MV-4-11 (cell line): ENCODE measurements at regions not wholly inside any gene's neighbourhood (a gene's known extent, or its start where the extent isn't known, plus 50 kb on each side); places are given as distances from the start of the nearest gene placed in this dataset.

Source experiments
- DNase-seq: peaks from one replicate; lab custom pipeline; 2025; lab: John Stamatoyannopoulos, UW

DNA sequence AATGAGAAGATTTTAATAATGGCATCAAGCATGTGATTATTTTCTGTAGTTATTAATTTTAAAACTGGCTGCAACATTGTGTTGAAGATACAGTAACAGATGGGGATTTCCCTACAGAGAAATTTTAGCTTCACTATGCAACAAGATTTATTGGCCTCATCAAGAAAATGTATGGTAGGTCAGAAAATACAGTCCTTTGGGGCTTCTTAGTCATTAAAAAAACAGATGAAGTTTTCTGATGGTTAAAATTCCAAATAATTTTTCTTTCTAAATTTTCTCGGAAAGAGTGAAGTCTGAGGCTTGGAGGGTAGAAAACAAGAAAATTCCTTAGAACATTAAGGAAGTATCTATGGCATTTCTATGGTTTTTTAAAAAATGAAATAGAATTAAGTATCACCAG is 1790.8 kb upstream of the PCDH20 start:
- DNase-seq = no peak

DNA sequence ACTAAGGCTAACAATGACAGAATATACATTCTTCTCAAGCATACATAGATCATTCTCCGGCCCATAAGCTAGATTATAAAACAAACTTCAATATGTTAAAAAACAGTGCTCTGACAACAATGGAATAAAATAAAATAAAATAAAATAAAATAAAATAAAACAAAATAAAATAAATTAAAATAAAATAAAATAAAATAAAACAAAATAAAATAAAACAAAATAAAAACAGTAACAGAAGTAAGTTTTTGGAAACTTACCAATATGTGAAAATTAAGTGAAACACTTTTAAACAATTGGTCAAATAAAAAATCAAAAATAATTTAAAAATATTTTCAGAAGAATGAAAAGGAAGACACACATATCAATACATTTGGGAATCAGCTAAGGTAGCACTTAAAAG is 1785.8 kb upstream of the PCDH20 start:
- no peak for DNase-seq

GRCh38 chr13:63199508-63199907 is 1783.9 kb upstream of the PCDH20 start:
- DNase-seq = no peak

GRCh38 chr13:63198071-63198470 is 1782.4 kb upstream of the PCDH20 start:
- DNase-seq = no peak

- DNase-seq = no peak
Measured at GRCh38 chr13:63195726-63196125, 1780.1 kb upstream of the PCDH20 start.

DNA sequence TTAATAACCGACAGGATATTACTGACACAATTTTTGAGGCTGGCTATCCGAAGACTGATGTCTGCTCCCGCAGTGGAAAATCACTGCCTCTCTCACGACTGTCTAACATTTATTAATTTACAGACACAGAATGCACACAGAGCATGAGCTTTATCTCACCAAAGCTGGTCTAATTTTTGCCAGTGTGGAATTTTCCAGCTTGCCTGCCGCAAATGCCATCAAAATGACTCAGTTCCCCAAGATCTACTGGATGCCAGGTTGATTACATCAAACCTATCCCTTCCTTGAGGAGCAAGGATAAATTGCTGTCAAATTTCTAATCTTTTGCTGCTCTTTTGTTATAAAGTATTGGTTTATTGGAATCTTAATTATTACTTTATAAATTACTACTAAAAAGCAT is 1775.1 kb upstream of the PCDH20 start:
- DNase-seq = no peak

GRCh38 chr13:63190219-63190618 is 1774.6 kb upstream of the PCDH20 start:
- DNase-seq = no peak

DNA sequence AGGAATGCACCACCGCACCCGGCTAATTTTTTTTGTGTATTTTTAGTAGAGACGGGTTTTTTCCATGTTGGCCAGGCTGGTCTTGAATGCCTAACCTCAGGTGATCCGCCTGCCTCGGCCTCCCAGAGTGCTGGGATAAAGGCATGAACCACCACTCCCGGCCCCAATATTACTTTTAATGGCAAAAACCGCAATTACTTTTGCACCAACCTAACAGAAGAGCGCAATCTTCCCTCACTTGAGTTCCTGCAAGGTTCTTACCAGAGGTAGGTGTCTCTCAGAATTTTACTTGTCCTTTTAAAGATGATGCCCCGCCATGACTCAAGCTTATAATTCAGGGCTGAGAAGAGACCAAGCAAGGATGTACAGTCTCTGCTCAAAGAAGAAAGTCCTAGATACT is 1774.1 kb upstream of the PCDH20 start:
- no peak for DNase-seq

GRCh38 chr13:63184693-63185092 is 1769.0 kb upstream of the PCDH20 start:
- DNase-seq = no peak

DNA sequence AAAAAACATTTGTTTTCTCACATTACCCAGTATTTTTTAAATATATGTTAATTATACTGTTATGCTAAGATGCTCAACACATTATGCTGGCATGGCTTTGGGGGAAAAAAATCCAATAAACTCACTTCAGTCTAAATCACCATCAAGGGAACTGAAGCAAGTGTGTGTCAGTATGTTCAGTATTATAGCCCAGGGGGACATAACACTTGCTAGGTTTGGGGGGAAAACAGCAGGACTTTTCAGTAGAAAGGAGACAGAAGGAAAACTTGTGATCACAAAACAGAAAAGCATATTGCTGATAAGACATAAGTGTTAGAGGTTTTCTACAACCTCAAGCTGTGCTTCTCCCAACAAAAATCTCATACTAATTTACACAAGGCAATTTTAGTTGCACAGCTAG is 1759.9 kb upstream of the PCDH20 start:
- no peak for DNase-seq

DNA sequence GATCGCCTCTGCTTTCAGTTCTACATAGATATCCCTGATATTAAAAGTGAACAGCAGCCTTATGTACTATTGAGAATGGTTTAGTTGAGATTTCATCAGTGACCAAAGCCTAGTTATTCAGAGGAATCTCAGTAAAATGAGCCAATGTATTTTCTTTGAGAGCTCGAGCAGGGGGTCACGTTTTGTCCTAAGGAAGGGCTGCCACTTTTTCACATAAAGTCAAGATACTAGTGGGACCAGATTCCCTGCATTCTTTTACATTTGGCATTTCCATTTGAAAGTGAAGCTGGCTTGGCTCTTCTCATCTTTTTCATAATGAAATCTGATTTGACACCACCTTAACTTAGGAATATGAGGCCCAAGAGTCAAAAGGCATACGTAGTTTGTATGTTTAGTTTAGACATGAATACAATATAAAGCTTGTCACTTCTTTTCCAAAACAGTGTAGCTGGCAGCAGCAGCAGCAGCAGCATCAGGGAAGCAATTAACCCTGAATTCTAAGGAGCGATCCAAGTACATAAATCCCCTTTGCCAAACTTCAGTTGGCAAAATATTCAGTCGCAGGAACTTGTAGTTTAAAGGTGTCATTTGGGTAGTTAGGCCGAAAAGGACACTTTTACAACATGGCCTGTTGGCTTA is 1752.2 kb upstream of the PCDH20 start:
- no peak for DNase-seq

- DNase-seq = no peak
Measured at GRCh38 chr13:63166345-63166744, 1750.7 kb upstream of the PCDH20 start.

DNA sequence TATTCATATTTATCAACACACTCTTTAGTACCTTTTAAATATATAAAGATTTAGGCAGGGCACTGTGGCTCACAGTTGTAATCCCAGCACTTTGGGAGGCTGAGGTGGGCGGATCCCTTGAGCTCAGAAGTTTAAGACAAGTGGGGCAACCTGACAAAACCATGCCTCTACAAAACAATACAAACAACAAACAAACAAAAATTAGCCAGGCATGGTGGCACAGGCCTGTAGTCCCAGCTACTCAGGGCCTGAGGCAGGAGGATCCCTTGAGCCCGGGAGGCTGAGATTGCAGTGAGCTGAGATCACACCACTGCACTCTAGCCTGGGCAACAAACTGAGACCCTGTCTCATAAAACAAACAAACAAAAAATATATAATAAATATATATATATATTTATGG is 1748.3 kb upstream of the PCDH20 start:
- no peak for DNase-seq

DNA sequence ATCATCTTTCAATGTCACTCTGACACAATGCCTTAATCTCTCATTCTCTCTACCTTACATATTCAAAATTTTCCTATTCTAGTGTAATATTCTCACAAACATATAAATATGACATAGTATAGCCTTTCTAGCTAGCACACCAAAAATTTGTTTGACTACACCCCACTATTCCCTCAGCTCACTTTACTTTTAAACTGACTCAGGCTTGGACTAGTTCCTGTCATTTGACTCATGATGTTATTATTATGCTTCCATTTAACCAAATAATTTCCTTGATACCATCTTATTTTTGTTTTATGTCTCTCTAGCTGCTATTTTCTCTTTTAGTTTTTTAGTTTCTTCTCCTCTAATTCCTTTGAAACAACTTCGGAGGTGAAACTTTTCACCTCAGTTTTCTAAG is 1745.6 kb upstream of the PCDH20 start:
- no peak for DNase-seq

- DNase-seq = no peak
Measured at GRCh38 chr13:63156816-63157215, 1741.2 kb upstream of the PCDH20 start.

DNA sequence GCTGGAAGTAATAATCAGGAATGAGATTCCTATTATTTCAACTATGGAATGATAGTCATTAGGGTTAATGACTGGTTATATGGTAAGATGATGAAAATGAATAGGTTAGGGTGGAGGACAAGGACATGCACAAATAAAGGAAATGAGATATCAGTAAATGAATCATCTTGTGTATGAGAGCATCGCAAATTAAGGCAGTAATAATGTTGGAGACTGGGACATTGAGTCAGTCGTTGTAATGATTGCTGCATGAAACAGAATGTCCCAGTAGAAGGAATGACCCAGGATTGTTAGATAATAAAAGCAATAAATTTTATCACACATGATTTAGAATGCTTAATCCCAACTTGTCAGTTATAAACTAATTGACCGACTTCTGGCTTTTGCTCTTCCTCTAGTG is 1733.7 kb upstream of the PCDH20 start:
- DNase-seq = no peak

- no peak for DNase-seq
Measured at GRCh38 chr13:63139277-63139676, 1723.6 kb upstream of the PCDH20 start.

DNA sequence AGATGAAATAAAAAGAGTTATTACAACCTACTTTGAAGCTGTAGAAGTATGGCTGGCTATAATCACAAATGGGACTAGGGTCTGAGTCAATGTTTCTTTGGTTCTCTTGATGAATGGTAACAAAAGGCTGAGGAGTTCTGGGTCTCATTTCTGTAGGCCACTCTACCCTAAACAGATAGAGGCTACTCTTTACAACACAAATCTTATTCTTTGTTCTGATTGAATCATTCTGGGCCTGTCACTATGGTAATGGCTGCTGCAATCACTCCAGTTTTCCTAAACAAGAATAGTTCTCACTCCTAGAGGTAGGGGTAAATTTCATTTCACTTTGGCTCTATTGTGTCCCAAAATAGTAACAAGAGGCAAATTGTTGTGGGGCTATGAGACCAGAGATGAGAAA is 1714.3 kb upstream of the PCDH20 start:
- no peak for DNase-seq

DNA sequence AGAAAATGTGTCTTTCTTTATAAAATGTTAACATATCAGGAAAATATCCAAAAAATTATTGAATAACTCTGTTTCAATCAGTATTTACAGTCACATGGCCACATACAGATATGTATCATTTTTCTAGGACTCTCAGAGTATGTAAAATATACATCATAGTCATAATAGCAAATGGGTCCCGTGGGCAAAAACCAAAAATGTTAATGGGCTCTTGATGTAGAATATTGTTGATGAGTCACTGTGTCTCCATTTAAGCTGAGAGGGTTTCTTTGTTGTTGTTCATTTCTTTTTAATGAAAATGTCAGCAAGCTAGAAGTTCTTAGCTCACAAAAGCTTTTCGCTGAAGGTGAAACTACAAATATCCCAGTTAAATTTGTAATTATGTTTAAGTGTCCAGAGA is 1713.1 kb upstream of the PCDH20 start:
- no peak for DNase-seq

DNA sequence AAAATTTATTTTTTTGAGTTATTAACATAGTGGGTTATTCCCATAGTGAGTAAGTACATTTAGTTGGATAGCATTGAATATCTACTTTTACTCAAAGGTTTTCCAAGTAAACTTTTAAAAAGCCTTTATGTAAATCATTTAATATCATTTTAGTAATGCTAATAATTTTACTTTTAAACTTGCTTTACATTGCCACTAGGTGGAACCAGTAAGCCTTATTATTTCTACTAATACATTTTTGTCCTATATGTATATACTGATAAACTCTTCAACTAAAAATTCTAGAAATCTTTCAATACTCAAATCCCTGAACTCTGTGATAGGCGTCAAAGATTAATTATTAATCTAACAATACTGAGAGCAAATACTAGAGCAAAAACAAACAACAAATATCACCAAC is 1709.2 kb upstream of the PCDH20 start:
- DNase-seq = no peak

DNA sequence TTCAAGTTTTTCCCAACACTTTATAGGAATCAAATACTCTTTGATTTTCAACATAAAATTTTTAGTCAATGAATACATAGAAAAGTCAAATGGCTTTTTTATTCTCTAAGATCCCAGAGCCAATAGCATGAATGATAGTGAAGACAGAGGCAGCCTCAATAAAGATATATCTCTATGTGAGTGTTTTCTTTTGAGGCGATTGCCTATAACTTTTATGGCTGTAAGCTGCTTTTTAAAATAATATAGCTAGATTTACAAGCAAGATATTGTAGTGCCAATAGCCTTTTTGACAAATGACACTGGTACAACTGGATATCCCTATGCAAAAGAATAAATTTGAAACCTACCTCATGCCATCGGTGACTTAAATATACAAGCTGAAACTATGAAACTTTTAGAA is 1705.2 kb upstream of the PCDH20 start:
- DNase-seq = no peak

- DNase-seq = no peak
Measured at GRCh38 chr13:63117710-63118109, 1702.1 kb upstream of the PCDH20 start.

GRCh38 chr13:63112799-63113395 is 1697.2 kb upstream of the PCDH20 start:
- DNase-seq = no peak

- DNase-seq = no peak
Measured at GRCh38 chr13:63110466-63110865, 1694.8 kb upstream of the PCDH20 start.
